Mesodermal cell (in vitro differentiated cells): ENCODE measurements at regions not wholly inside any gene's neighbourhood (a gene's known extent, or its start where the extent isn't known, plus 50 kb on each side); places are given as distances from the start of the nearest gene placed in this dataset.
"Not testable (repeated sequence)": the region's sequence is repeated elsewhere in the genome, so short reads cannot be mapped to it uniquely, and the experiment has no call there.

Experiments
- H3K27ac ChIP-seq: 2 replicates; pipeline ENCODE4 v1.7.0; 2013; ENCODE audit warnings: mild to moderate bottlenecking, low read depth, low read length, moderate library complexity; ENCODE audit not compliant: severe bottlenecking
- H3K36me3 ChIP-seq: 2 replicates; pipeline ENCODE4 v1.7.1; 2013; ENCODE audit warnings: mild to moderate bottlenecking, low read length, moderate library complexity; ENCODE audit not compliant: control insufficient read depth, insufficient read depth
- H3K4me1 ChIP-seq: one replicate; pipeline ENCODE4 v1.7.1; 2013; ENCODE audit warnings: mild to moderate bottlenecking, low read length; ENCODE audit not compliant: insufficient read depth, control insufficient read depth, poor library complexity, severe bottlenecking
- H3K4me3 ChIP-seq: 2 replicates; pipeline ENCODE4 v1.7.0; 2013; ENCODE audit warnings: low read length, control low read depth, mild to moderate bottlenecking; ENCODE audit not compliant: insufficient read depth, poor library complexity, severe bottlenecking; ENCODE audit errors: extremely low read depth
- H3K9me3 ChIP-seq: 2 replicates; pipeline ENCODE4 v1.7.1; 2013; ENCODE audit warnings: mild to moderate bottlenecking, low read length, moderate library complexity; ENCODE audit not compliant: control insufficient read depth
- WGBS, 2 experiments: methylation state at CpG; one replicate each; pipeline ENCODE4 v1.1.5; 2013; ENCODE audit warnings: missing lambda C conversion rate in 2 of 2; ENCODE audit not compliant: insufficient coverage in 2 of 2; 5-methylcytosine and 5-hydroxymethylcytosine counted together

DNA sequence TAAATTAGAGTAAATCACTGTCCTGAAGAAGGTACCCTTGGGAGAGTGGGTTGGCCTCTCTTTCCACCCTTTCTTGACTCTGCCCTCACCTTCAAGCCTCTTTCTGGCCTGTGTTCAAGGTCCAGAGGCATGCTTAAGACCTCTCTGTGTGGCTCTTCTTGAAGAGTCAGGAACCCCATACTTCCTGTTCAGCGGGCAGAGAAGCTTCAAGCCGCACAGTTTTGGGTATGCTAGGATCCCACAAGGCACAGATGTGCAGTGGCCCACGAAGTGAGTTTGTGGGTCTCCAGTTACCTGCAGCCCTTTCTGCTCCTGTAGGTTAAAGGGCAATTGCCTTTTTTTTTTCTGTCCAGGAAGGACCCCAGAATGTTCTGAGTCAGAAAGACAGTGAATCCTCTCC, 113.7 kb downstream of the PPIAL4A start:
- H3K27ac ChIP-seq, H3K4me3 ChIP-seq, H3K4me1 ChIP-seq, H3K9me3 ChIP-seq, H3K36me3 ChIP-seq: not testable (repeated sequence)
- WGBS, 2 experiments, result no CpG with 5 or more reads among the region's 3 CpGs

DNA sequence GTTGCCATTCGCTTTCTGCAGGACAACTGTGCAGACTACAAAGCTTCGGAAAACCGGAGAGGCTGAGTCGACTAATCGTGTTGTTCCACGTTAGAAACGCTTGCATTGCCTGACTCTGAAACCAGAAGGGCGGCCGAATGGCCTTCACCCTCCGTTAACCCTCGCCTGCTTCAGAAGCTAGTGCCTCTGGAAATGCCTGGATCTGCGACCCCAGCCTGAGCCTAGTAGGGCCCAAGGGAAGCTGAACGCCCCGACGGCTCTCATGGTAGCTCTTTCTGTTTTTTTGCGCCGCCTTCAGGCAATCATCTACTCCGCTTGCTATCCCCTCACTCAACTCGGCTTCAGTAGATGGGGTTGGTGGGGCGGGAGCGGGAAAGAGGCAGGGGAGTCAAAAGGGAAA, 117.3 kb downstream of the PPIAL4A start:
- H3K36me3 ChIP-seq, H3K27ac ChIP-seq, H3K4me3 ChIP-seq, H3K4me1 ChIP-seq, H3K9me3 ChIP-seq: not testable (repeated sequence)
- WGBS, 2 experiments, result 92 to 97% methylated on average over 11 to 14 of the region's 21 CpGs

DNA sequence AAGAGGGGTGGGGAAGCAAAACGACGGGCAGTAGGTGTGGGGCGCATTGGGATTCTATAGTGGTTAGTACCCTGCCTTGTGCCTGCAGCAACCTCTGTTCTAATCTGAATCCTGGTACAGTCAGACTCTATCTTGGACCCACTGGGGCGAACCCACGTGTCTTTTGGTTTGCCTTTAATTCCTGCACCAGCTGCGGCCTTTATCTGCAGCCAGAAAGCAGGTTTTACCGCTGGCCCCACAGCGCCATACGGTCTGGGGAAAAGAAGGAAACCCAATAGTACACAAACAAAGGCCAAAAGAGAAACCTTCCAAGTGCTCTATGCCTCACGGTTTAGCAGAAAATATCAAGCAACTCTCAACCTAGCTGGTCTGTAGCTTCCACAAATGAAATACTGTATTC, 118.2 kb downstream of the PPIAL4A start:
- not testable (repeated sequence) for H3K36me3 ChIP-seq, H3K4me3 ChIP-seq, H3K4me1 ChIP-seq, H3K27ac ChIP-seq, H3K9me3 ChIP-seq
- 85 to 95% methylated on average over 4 to 6 of the region's 10 CpGs for WGBS, 2 experiments

DNA sequence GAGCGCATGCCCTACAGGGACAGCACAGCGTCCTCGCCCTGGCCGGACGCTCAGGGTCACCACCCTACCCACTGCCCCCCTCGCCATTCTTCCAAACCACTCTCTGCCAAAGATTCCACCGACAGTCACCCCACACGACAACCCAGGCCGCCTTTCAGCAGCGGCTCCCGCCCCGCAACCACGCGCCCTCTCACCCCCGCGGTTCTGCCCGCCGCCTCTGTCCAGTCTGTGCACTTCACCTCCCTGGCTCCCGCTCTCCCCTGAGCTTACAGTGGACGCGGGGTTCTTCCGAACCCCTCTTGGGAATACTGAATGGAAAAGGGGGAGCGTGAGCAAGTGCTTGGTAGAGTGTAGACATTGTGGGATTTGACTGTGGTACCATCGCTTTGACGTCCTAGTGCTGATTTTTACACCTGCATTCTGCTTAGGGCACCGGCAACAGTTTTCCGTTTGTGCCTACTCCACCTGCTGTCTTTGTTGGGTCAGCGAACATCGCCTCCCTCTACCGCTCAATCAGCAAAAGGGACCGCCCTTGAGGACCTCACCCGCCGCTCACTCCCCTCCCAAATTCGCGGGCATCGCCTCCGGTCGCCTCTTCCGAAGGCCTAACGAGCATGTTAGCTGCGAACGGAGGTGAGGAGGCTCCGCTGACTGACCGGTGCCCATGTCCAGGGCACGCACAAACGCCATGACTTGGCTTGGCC, 119.1 kb downstream of the PPIAL4A start:
- not testable (repeated sequence) for H3K4me1 ChIP-seq, H3K27ac ChIP-seq, H3K4me3 ChIP-seq, H3K36me3 ChIP-seq, H3K9me3 ChIP-seq
- WGBS, 2 experiments, result 67 to 78% methylated on average over 7 to 11 of the region's 46 CpGs

DNA sequence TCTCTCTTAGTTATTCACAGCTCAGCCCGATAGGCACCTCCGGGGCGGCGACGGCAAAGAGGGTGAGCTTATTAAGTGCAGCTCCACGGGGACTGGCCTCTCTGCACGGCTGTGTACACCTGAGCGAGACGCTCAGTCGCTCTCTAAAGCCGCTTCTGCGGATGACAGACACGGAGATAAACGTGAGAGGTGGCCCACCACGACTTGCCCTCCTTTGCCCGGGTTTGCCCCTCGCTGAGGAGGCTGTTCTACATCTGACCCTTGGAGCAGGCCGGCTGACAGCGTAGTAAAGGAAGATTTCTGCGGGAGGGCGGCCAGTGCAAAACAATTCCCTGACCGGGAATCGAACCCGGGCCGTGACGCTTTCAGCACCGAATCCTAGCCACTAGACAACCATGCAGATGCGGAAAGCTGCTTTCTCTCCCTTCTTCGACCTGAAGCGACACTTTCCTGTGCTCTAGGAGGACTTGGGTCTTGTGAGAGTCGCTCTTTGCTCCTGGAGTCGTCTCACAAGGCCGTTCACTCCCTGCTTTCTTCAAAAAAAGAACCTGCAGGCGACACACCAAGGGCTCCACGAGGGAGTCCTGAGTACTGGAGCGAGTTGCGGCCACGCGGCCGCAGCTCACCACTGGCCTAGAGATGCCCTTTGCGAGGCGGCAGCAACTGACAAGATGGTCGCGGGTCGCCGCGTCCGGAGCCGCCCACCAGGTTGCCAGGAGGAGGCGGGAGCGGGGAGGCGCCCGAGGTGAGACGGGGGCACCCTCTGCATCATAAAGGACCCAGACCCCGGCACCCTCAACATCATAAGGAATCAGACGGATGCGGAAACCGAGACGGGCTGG, 119.9 kb downstream of the PPIAL4A start:
- not testable (repeated sequence) for H3K4me3 ChIP-seq, H3K9me3 ChIP-seq, H3K4me1 ChIP-seq, H3K27ac ChIP-seq, H3K36me3 ChIP-seq
- WGBS, 2 experiments, result 66% methylated on average over 9 of the region's 59 CpGs; no CpG with 5 or more reads in 1 of the 2 experiments

DNA sequence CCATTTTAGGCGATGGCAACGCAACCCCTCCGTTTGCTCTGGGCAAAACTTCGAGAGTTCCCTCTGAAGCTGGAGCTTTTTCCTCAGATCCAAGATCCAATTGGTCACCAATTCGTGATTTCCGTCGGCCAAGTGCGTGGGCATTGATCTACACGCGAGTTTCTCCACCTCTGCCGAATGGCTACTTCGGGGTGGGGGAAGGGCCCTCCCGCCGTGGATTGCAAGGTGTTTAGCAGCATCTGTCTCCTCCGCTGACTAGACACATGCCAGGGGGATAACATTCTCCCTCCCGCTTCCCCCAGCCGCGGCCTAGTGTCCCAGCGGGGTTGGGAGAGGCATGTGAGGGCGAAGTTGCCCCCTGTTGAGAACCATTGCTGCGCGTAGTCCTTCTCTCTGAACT, 120.6 kb downstream of the PPIAL4A start:
- H3K27ac ChIP-seq, H3K4me1 ChIP-seq, H3K9me3 ChIP-seq, H3K4me3 ChIP-seq, H3K36me3 ChIP-seq: not testable (repeated sequence)
- WGBS, 2 experiments, result no CpG with 5 or more reads among the region's 22 CpGs

DNA sequence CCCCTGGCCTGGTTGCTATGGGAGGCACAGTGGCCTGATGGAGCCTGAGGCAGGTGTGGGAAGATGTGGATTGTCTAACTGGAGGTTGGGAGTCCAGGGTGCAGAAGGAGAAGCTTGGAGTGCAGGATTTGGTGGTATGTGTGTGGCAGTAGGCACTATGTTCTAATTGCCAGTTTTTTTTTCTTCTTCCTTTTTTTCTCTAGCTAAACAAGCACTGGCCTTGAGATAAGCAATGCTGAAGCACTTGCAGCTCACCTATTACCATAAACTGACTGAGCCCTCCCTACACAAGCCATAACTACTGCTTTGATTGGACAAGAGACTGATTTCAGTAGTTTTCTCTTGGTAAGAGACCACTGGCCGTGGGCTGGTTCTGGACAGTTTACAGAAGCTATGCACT, 123.6 kb downstream of the PPIAL4A start:
- not testable (repeated sequence) for H3K4me1 ChIP-seq, H3K9me3 ChIP-seq, H3K27ac ChIP-seq, H3K36me3 ChIP-seq, H3K4me3 ChIP-seq
- WGBS, 2 experiments, result no CpG with 5 or more reads among the region's 1 CpG

DNA sequence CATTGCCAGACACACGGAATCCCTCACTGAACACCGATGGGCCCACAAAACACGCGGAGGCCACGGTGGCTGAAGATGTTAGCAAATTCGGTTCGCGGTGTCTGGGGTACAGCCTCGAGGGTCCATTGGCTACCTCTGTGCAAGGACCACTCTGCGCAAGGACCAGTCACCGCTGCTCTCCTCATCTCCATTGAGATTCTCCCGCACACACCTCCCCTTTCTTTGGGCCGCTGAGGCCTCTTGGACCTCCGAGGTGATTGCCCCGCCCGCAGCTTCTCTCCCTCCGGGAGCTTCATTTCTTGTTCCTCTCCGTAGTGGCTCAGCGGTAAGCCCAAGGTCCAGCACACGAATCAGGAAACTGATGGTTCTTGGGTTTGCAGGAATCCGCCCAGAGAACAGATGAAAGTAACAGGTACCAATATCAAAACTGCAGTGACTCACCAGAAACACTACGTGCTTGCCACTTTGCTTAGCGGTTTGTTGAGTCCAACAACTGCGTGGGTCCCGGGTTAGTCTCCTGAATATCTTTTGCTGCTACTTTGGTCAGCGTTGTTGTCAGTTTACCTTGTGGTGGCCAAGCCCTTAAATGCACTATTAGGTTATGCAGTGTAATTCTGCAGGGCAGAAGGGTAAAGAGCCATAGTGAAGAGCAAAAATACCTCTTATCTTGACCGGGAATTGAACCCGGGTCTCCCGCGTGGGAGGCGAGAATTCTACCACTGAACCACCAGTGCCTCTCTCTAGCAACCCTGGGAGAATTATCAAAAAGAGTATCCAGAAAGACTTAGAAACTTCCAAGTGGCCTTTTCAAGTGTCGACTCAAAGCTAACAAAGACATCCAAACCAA, 126.8 kb downstream of the PPIAL4A start:
- 20 to 27% methylated on average over 2 to 6 of the region's 32 CpGs for WGBS, 2 experiments
- not testable (repeated sequence) for H3K4me1 ChIP-seq, H3K9me3 ChIP-seq, H3K27ac ChIP-seq, H3K4me3 ChIP-seq, H3K36me3 ChIP-seq

DNA sequence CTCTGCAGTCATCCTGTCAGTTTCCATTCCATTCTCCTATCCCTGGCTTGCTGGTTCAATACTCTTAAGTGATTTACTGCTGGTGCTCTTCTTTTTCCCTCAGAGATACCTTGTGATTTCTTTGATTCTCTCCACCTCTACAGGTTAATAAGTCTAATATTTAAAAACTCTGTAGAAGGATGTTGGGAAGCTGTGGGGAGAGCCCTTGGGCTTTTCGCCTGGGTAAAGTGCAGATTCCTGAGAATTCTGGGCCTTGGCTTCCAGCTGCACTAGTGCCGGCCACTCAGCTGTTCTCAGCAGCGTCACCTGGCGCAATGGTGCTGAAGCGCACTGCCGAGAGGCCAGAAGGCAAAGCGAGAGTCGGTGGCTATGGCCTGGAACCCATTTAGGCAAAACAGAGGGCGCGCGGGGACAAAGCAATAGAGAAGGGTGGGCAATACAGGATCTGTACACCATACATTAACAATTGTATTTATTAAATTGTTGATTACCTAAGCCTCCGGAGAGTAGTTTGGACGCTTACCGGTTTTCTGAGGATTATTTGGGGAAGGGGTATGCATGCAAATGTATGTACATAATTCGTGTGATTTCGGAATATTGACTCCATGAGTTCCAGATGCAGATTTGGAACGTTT, 130.3 kb downstream of the PPIAL4A start:
- H3K9me3 ChIP-seq, H3K36me3 ChIP-seq, H3K4me3 ChIP-seq, H3K27ac ChIP-seq, H3K4me1 ChIP-seq: not testable (repeated sequence)
- WGBS, 2 experiments, result no CpG with 5 or more reads among the region's 17 CpGs

DNA sequence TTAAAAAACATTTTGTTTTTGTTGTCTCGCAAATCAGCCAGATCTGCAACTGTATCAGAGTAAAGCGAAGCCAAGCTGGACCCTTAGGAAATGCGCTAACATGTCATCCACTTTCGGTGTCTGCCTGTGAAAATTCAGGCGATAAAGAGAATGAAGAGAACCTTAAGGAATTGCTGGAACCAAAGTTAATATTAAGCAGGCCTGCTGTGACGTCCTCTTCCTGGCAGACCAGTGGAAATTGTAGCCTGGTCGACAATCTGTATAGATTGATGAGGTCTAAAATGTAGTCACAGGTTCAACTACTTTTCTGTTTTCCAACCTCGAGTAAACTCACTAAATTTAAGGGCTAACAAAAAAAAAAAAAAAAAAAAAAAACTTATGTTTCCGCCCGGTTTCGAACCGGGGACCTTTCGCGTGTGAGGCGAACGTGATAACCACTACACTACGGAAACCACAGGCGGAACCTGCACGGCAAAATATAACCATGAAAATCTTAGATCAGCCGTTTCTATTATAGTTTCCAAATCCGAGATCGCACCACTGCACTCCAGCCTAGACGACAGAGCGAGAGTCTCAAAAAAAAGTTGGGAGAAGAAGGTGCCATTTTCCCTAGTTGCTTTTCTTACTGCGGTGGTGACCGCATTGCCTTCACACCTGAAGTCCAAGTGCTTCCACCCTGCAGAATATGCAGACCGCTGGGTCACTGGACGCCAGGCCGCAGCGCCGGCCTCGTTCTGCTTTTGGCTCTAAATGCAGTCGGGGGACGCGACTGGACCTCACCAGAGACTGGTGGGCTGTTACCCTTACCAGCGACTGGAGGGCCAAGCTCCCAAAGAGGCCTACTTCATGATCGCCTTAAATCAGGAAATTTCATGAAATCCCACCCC, 131.0 kb downstream of the PPIAL4A start:
- H3K9me3 ChIP-seq, H3K4me1 ChIP-seq, H3K27ac ChIP-seq, H3K36me3 ChIP-seq: not testable (repeated sequence)
- peak overlapping the region; percentile 30 for H3K4me3 ChIP-seq
- no CpG with 5 or more reads among the region's 37 CpGs for WGBS, 2 experiments
